Tibial nerve (tissue), 4 donors: ENCODE measurements at regions not wholly inside any gene's neighbourhood (a gene's known extent, or its start where the extent isn't known, plus 50 kb on each side); places are given as distances from the start of the nearest gene placed in this dataset.

ENCODE experiments used
- CTCF ChIP-seq, 5 experiments: fragments of 200-600 bp in 3 of 5; fragments of 450-650 bp in 2 of 5; sonication (generic) in 3 of 5; IDR thresholded peaks; one replicate each; pipeline ENCODE4 v1.5.1; 2016 to 2019; ENCODE audit warnings: antibody characterized with exemption in 5 of 5, mild to moderate bottlenecking in 3 of 5, moderate library complexity in 2 of 5
- EP300 ChIP-seq, 2 donors: sonication (generic); formaldehyde crosslinking; IDR thresholded peaks; one replicate each; pipeline ENCODE4 v1.6.1; 2017; ENCODE audit warnings: antibody characterized with exemption in 2 of 2, mild to moderate bottlenecking in 1 of 2
- POLR2A ChIP-seq, 2 donors: fragments of 450-650 bp; IDR thresholded peaks; one replicate each; pipeline ENCODE4 v1.6.1; 2017; ENCODE audit warnings: antibody characterized with exemption in 2 of 2, mild to moderate bottlenecking in 2 of 2, moderate library complexity in 2 of 2

DNA sequence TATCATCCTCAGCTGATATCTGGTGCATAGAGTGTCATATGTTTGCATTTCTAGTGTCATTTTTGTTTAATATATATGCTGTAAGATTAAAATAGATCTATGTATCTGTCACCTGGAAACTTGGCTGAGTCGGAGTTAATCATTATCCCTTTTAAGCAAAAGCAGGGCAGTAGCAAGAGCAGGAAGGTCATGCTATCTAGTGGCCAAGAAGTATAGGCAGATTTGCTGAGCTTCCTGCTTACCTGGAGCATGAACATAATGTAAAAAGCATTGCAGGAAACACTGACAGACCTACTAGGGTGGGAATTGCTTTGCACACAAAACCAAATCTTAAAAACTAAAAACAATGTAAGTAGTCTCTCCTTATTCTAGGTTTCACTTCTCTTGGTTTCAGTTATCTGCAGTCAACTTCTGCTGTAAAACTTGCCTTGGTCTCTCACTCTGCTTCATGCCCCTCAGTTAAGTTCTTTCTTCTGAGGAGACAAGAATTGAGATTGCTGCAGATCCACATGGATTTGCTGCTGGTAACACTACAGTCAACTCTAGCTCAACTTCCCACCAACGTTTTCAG lies 295.3 kb downstream of the CDH7 start:
- no peak for TF ChIP-seq CTCF (IDR thresholded peaks at IDR 0.05)
- no peak for TF ChIP-seq POLR2A (IDR thresholded peaks at IDR 0.05)
- TF ChIP-seq EP300 (IDR thresholded peaks at IDR 0.05): no peak
